D721Med (cell line): ENCODE measurements at regions not wholly inside any gene's neighbourhood (a gene's known extent, or its start where the extent isn't known, plus 50 kb on each side); places are given as distances from the start of the nearest gene placed in this dataset.

ENCODE experiments used
- DNase-seq: peaks from one replicate; pipeline ENCODE4 v3.0.0; 2011; ENCODE audit warnings: low spot score; ENCODE audit not compliant: insufficient read length
- FAIRE-seq: peaks from 2 replicates; lab custom pipeline; 2011; peaks lifted over from hg19 to GRCh38; lab: Jason Lieb, UNC
- TF ChIP-seq, protein P1 (sequence below): IDR thresholded peaks from 2 replicates; pipeline ENCODE4 v1.5.1; 2012; ENCODE audit warnings: mild to moderate bottlenecking, control low read depth; ENCODE audit not compliant: insufficient read depth; ENCODE audit errors: missing control alignments

DNA sequence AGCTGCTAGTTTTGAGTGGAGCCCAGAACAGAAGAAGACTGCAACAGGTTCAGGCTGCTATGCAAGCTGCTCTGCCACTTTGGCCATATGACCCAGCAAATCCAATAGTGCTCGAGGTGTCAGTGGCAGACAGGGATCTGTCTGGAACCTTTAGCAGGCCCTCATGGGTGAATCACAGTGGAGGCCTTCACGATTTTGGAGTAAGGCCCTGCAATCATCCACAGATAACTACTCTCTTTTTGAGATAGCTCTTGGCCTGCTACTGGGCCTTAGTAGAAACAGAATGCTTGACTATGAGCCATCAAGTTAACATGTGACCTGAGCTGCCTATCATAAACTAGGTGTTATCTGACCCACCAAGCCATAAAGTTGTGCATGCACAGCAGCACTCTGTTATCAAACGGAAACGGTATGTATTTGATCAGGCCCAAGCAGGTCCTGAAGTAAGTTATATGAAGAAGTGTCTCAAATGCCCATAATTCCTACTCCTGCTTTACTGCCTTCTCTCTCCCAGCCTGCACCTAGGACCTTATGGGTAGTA lies 116.9 kb upstream of the CCDC196 start:
- DNase-seq (no peak), FAIRE-seq (no peak)

DNA sequence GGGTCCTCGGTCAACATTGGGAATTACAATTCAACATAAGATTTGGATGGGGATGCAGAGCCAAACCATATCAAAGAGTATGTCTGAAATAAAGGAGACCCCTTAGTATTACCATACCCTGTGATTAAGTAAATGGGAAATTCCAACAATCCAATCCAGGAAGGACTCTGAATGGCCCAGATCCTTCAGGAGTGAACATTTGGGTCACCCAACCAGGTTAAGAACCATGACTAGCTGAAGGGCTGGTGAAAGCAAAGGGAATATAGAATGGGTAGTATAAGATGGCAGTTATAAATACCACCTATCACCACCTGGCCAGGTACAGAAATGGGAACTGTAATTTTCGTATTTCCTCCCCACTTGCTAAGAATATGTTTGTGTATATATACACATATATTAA lies 114.4 kb upstream of the CCDC196 start:
- FAIRE-seq = no peak
- DNase-seq = no peak
- TF ChIP-seq, protein P1, sequence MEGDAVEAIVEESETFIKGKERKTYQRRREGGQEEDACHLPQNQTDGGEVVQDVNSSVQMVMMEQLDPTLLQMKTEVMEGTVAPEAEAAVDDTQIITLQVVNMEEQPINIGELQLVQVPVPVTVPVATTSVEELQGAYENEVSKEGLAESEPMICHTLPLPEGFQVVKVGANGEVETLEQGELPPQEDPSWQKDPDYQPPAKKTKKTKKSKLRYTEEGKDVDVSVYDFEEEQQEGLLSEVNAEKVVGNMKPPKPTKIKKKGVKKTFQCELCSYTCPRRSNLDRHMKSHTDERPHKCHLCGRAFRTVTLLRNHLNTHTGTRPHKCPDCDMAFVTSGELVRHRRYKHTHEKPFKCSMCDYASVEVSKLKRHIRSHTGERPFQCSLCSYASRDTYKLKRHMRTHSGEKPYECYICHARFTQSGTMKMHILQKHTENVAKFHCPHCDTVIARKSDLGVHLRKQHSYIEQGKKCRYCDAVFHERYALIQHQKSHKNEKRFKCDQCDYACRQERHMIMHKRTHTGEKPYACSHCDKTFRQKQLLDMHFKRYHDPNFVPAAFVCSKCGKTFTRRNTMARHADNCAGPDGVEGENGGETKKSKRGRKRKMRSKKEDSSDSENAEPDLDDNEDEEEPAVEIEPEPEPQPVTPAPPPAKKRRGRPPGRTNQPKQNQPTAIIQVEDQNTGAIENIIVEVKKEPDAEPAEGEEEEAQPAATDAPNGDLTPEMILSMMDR = no peak

More for the DNA sequence above, 116.9 kb upstream of the CCDC196 start:
- TF ChIP-seq, protein P1 = no peak

DNA sequence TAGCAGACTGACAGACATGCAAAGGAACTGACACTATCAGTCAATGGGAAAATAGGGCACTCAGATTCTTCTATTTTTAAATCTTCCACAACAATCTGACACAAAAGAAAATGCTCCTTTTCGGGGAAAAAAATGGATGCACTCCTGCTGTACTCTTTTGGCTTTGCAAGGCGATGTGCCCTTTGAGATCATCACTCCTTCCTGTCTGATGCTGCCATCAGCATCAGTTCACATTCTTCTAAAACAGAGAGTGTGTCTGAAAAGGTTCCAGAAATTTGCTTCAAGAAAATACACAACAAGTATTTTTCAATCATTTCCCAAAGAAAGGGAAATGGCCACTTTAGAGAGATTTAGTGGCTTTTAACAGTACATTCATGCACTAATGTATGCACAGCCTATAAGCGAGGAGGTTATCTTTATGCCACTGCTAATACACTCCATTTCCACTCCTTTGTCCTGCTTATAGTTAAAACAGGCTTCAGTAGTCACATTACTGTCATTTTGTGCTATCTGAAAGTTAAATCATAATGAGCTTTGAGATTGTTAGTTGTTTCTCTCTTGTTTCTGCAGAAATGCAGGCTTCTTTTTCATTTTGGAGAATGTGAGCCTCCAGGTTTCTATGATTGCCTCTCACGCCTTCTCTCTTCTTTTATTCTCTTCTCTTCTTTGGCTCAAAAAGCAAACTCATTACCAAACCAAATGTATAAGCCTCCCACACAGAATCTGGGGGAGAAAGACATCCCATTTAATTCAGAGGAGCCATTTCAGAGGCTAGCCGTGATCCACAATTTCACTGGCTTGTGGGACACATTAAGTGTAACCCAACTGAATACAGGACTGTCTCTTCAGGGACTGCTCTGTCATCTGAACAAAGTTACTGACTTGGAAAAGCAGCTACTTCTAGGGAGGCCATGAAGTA lies 110.9 kb upstream of the CCDC196 start:
- no peak for FAIRE-seq
- TF ChIP-seq, protein P1 = no peak
- no peak for DNase-seq

DNA sequence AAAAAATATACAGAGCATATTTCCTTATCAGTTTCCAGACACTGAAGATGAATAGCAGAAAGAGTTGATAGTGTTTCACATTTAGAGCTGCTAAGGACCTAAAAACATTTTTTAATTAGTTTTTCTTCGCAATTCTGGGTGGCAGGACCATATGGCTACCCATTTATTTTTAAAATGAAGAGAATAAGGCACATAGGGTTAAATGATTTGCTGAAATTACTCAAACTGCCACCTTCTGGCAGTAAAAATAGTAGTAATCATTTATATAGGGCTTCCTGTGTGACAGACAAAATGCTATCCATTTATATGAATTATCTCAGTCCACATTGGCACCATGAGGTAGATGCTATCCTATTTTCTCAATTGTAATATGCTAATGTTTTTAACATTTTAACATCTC lies 108.6 kb upstream of the CCDC196 start:
- DNase-seq (no peak), FAIRE-seq (no peak)
- TF ChIP-seq, protein P1 = no peak

DNA sequence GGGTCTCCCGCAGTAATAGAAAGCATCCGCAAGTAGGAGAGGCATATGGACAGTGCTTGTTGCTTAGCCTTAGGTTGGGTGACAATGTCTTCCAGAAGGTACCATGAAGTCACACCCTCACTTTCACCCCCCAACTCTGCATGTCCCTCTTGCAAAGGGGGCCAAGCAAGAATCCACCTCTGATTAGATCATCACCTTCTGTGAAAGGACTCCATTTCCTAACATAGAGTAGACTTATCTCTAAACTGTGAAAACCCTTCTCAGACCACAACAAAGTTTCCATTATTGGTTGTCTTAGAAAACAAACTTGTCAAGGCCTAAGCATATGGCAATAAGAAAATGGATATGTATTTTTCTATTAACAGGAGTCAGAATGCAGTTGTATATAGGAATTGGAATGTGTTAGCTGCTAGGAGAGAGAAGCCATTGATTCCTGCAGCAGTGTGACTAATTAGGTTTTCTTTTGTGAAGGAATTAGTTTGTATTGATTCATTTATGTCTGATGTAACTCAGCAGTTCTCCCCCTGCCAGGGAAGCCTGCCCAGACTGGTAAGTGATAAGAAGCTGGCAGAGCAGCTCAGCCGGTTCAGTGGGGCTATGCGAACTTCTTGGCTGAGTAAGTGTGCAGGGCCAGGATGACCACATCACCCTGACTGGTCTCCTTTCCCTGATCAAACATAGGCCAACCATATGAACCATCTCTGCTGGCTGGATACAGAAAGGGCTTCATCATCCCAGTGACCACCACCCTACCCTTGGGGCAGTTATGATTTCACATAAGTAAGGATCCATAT lies 107.3 kb upstream of the CCDC196 start:
- FAIRE-seq = no peak
- no peak for DNase-seq
- TF ChIP-seq, protein P1 = no peak

DNA sequence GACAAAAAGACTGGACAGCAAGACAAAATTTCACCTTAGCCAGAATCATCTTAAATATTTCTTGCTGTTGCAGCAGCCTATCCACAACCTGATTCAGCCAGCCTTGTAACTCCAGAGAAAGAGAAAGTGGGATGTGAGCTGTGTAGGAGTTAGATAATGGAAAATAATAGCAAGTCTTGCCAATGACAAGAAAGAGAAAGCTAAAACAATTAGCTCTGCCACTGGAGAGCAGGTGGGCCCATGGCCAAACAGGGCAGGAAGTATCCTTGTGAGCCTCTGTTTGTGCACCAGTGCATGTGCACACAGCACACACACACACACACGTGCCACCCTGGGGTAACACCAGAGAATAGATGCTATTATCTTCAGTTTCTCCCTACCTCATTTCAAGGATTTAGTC lies 106.0 kb upstream of the CCDC196 start:
- TF ChIP-seq, protein P1 = no peak
- FAIRE-seq (no peak), DNase-seq (no peak)
